GM12878 (cell line): ENCODE measurements at regions not wholly inside any gene's neighbourhood (a gene's known extent, or its start where the extent isn't known, plus 50 kb on each side); places are given as distances from the start of the nearest gene placed in this dataset.

Experiments used
- ATAC-seq: fragments of 200-7000 bp; cut with Tn5 transposase; 3 replicates; pipeline ENCODE4 v1.9.1; 2020; ENCODE audit warnings: mild to moderate bottlenecking, moderate library complexity
- BruUV-seq: library from RNA; stranded (reverse); fragments of 400-500 nt; replicated peaks from 2 replicates; lab custom pipeline; 2021; lab: Mats Ljungman, UMichigan
- CTCF ChIA-PET: fragments of 300-600 bp; sonication (Branson Sonifier 250); formaldehyde crosslinking; extraction: SDS; loops from one replicate; lab custom pipeline; 2021; ENCODE audit warnings: inconsistent platforms; lab: Yijun Ruan, JAX
- POLR2A ChIA-PET: fragments of 350-600 bp; formaldehyde crosslinking; extraction: SDS; loops from one replicate; lab custom pipeline; 2021; ENCODE audit warnings: inconsistent platforms; lab: Charles Lee
- RAD21 ChIA-PET: fragments of 300-600 bp; sonication (Branson Sonifier 250); formaldehyde crosslinking; loops from one replicate; lab custom pipeline; 2023; ENCODE audit warnings: antibody characterized with exemption; ENCODE audit not compliant: unreplicated experiment; lab: Charles Lee
- SMC1A ChIA-PET: fragments of 300-600 bp; sonication (Branson Sonifier 250); formaldehyde crosslinking; loops from one replicate; lab custom pipeline; 2023; ENCODE audit not compliant: unreplicated experiment, uncharacterized antibody; lab: Charles Lee
- DNase-seq: peaks from one replicate; pipeline ENCODE4 v3.0.0-alpha.2; 2011; ENCODE audit warnings: low read depth, low spot score
- FAIRE-seq: peaks from 3 replicates; lab custom pipeline; 2011; peaks lifted over from hg19 to GRCh38; lab: Jason Lieb, UNC
- H2AFZ ChIP-seq: 2 replicates; pipeline ENCODE4 v1.6.0; 2011; ENCODE audit warnings: low read depth, low read length, control low read depth; ENCODE audit not compliant: control insufficient read depth
- H3K27ac ChIP-seq: 2 replicates; pipeline ENCODE4 v1.5.1; 2011; ENCODE audit warnings: control low read depth; ENCODE audit not compliant: control insufficient read depth, insufficient read depth
- H3K27me3 ChIP-seq, 2 experiments: replicated peaks in 1 of 2; 2 replicates each; pipeline versions ENCODE4 v1.6.0 to v1.6.1; 2011; ENCODE audit warnings: low read length in 1 of 2; ENCODE audit not compliant: control insufficient read depth in 2 of 2, insufficient read depth in 2 of 2
- H3K36me3 ChIP-seq, 2 experiments: 2 replicates each; pipeline ENCODE4 v1.5.1; 2011; ENCODE audit warnings: low read length in 1 of 2; ENCODE audit not compliant: control insufficient read depth in 2 of 2, insufficient read depth in 2 of 2
- H3K4me1 ChIP-seq: 2 replicates; pipeline ENCODE4 v1.6.1; 2011; ENCODE audit warnings: mild to moderate bottlenecking, low read length, moderate library complexity, mixed read lengths; ENCODE audit not compliant: control insufficient read depth, insufficient read depth
- H3K4me2 ChIP-seq: 2 replicates; pipeline ENCODE4 v1.6.0; 2011; ENCODE audit warnings: control low read depth; ENCODE audit not compliant: control insufficient read depth, insufficient read depth
- H3K4me3 ChIP-seq: fragments of 200-600 bp; sonication (generic); 2 replicates; pipeline ENCODE4 v1.5.1; 2016
- H3K79me2 ChIP-seq: 2 replicates; pipeline ENCODE4 v1.6.0; 2011; ENCODE audit warnings: low read length; ENCODE audit not compliant: control insufficient read depth, insufficient read depth
- H3K9ac ChIP-seq: 2 replicates; pipeline ENCODE4 v1.8.0; 2011; ENCODE audit warnings: low read length, control low read depth, mixed read lengths; ENCODE audit not compliant: control insufficient read depth, insufficient read depth
- H3K9me3 ChIP-seq: replicated peaks from 3 replicates; pipeline ENCODE4 v1.5.1; 2011; ENCODE audit warnings: mild to moderate bottlenecking, low read length; ENCODE audit not compliant: control insufficient read depth, insufficient read depth
- H4K20me1 ChIP-seq: 2 replicates; pipeline ENCODE4 v1.6.0; 2011; ENCODE audit not compliant: control insufficient read depth, insufficient read depth
- MLLT1 ChIP-seq: fragments of 450-650 bp; IDR thresholded peaks from 2 replicates; pipeline ENCODE4 v1.6.1; 2016; ENCODE audit warnings: mild to moderate bottlenecking
- SMARCA5 ChIP-seq: fragments of 450-650 bp; IDR thresholded peaks from 2 replicates; pipeline ENCODE4 v1.6.1; 2017; ENCODE audit warnings: mild to moderate bottlenecking
- TBL1XR1 ChIP-seq: IDR thresholded peaks from 2 replicates; pipeline ENCODE4 v1.6.1; 2012; ENCODE audit warnings: low read depth, low read length, improper control_type of control experiment
- ZNF207 ChIP-seq: fragments of 450-650 bp; IDR thresholded peaks from 2 replicates; pipeline ENCODE4 v1.6.1; 2014; ENCODE audit warnings: antibody characterized with exemption, mild to moderate bottlenecking, borderline replicate concordance
- WGBS: methylation state at CpG from one replicate; pipeline ENCODE4 v1.1.6; 2016; ENCODE audit warnings: low lambda C conversion rate; ENCODE audit not compliant: insufficient replicate concordance, insufficient coverage; ENCODE audit errors: missing lambda C conversion rate; 5-methylcytosine and 5-hydroxymethylcytosine counted together
- in situ Hi-C: fragments of 300-500 bp; cut with MboI; formaldehyde crosslinking; loops from 9 replicates; pipeline ENCODE4 v1.14.3; 2018; ENCODE audit warnings: mixed read lengths
- intact Hi-C: fragments of 100-400 bp; cut with micrococcal nuclease; formaldehyde crosslinking; loops from one replicate; pipeline ENCODE4 v1.14.2; 2022; ENCODE audit not compliant: unreplicated experiment
- TF ChIP-seq, protein P1 (sequence below), 3 experiments: IDR thresholded peaks in 2 of 3; conservative IDR thresholded peaks in 1 of 3; 2 replicates each; pipeline ENCODE4 v1.5.1; 2011; ENCODE audit warnings: low read depth in 3 of 3, low read length in 3 of 3, mild to moderate bottlenecking in 3 of 3, control low read depth in 2 of 3, moderate library complexity in 2 of 3, inconsistent platforms in 1 of 3, mixed read lengths in 1 of 3; ENCODE audit not compliant: control insufficient read depth in 2 of 3, insufficient read depth in 1 of 3; ENCODE audit errors: extremely low read depth in 1 of 3
- TF ChIP-seq, protein P2 (sequence below): IDR thresholded peaks from 2 replicates; pipeline ENCODE4 v1.6.1; 2012; ENCODE audit warnings: improper control_type of control experiment, low read depth, low read length; ENCODE audit not compliant: insufficient replicate concordance

DNA sequence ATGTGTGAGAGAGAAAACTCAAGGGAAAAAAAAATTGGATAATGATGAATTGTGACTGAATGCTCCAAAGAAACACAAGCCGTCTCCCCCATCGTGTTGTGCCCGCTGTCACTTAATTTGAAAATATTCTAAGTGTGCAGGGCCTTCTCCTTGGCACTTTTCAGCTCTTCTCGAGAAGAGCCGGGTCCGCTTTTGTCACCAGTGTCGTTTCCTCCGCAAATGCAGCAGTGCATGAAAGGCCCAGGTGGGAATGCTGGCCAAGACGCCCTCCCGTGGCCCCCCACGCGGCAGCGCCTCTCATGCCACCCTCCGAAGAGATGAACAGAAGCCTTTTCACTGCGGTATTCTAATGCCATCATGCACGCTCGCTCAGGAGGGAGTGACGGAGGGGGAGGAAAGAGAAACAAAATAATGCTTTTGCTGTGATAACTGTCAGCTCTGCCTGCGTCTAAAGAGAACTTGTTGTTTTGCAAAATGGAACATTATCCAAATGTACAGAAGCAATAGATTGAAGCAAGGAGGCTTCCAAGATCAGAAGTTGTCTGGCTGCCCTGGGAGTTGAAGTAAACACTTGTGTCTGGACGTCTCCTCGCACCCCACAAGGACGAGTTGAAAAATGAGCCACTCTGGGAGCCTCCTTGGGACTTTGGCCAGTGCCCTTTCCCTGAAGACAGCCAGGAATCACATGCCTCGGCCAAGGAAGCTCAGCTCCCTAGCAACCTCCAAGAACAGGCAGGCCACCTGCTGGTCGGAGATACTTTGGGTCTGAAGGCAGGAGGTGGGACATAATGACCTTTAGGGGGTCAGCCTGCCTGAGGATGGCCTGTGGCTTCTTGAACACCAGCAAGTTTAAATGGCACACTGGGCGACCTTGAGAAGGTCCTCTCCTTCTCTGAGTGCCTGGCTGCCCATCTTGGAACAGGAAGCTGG is 166.1 kb upstream of the ZC3H12A start:
- in situ Hi-C loops, result no loop called here
- no TSS peak for BruUV-seq
- RAD21 ChIA-PET, result no interaction called here
- POLR2A ChIA-PET, result no interaction called here
- no peaks in the 10 kb centered on the region for H3K4me1 ChIP-seq
- H3K9me3 ChIP-seq, result no peaks in the 10 kb centered on the region
- H3K36me3 ChIP-seq, result no peaks in the 10 kb centered on the region
- no peak overlapping the region for H3K9ac ChIP-seq
- 47% methylated on average over 25 of the region's 25 CpGs for WGBS
- H3K27me3 ChIP-seq, result peaks cover 3 to 4% of the 10 kb centered on the region in 2 experiments; a peak in 3 of 4 replicates
- no peak overlapping the region for H3K4me2 ChIP-seq
- ATAC-seq (no peak), DNase-seq (no peak), FAIRE-seq (no peak)
- H3K27ac ChIP-seq, result no peak overlapping the region
- H3K4me3 ChIP-seq, result no peak overlapping the region
- CTCF ChIA-PET, result interaction anchor here (0.7 kb wide), 1 partner anchor 513 kb away, joined by 3 read pairs; no protein-coding TSS in a partner anchor
- SMC1A ChIA-PET, result interaction anchor here (0.6 to 1.1 kb wide), 2 partner anchors 8 to 15 kb away, joined by 3 read pairs; no protein-coding TSS in a partner anchor
- intact Hi-C loops, result no loop called here
- no peak overlapping the region for H2AFZ ChIP-seq
- H4K20me1 ChIP-seq, result no peaks in the 10 kb centered on the region
- TF ChIP-seq, protein P1, sequence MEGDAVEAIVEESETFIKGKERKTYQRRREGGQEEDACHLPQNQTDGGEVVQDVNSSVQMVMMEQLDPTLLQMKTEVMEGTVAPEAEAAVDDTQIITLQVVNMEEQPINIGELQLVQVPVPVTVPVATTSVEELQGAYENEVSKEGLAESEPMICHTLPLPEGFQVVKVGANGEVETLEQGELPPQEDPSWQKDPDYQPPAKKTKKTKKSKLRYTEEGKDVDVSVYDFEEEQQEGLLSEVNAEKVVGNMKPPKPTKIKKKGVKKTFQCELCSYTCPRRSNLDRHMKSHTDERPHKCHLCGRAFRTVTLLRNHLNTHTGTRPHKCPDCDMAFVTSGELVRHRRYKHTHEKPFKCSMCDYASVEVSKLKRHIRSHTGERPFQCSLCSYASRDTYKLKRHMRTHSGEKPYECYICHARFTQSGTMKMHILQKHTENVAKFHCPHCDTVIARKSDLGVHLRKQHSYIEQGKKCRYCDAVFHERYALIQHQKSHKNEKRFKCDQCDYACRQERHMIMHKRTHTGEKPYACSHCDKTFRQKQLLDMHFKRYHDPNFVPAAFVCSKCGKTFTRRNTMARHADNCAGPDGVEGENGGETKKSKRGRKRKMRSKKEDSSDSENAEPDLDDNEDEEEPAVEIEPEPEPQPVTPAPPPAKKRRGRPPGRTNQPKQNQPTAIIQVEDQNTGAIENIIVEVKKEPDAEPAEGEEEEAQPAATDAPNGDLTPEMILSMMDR (IDR thresholded peaks at IDR 0.05 in 2 of 3, conservative IDR thresholded peaks at IDR 0.05 in 1 of 3; ENCODE audit: control insufficient read depth in 2 of 3, extremely low read depth in 1 of 3, insufficient read depth in 1 of 3, low read depth in 3 of 3, low read length in 3 of 3), result 0 out of 6 replicates have a peak, but pooled peaks of 1 of the 3 experiments have one; percentile 3
- TF ChIP-seq, protein P2, sequence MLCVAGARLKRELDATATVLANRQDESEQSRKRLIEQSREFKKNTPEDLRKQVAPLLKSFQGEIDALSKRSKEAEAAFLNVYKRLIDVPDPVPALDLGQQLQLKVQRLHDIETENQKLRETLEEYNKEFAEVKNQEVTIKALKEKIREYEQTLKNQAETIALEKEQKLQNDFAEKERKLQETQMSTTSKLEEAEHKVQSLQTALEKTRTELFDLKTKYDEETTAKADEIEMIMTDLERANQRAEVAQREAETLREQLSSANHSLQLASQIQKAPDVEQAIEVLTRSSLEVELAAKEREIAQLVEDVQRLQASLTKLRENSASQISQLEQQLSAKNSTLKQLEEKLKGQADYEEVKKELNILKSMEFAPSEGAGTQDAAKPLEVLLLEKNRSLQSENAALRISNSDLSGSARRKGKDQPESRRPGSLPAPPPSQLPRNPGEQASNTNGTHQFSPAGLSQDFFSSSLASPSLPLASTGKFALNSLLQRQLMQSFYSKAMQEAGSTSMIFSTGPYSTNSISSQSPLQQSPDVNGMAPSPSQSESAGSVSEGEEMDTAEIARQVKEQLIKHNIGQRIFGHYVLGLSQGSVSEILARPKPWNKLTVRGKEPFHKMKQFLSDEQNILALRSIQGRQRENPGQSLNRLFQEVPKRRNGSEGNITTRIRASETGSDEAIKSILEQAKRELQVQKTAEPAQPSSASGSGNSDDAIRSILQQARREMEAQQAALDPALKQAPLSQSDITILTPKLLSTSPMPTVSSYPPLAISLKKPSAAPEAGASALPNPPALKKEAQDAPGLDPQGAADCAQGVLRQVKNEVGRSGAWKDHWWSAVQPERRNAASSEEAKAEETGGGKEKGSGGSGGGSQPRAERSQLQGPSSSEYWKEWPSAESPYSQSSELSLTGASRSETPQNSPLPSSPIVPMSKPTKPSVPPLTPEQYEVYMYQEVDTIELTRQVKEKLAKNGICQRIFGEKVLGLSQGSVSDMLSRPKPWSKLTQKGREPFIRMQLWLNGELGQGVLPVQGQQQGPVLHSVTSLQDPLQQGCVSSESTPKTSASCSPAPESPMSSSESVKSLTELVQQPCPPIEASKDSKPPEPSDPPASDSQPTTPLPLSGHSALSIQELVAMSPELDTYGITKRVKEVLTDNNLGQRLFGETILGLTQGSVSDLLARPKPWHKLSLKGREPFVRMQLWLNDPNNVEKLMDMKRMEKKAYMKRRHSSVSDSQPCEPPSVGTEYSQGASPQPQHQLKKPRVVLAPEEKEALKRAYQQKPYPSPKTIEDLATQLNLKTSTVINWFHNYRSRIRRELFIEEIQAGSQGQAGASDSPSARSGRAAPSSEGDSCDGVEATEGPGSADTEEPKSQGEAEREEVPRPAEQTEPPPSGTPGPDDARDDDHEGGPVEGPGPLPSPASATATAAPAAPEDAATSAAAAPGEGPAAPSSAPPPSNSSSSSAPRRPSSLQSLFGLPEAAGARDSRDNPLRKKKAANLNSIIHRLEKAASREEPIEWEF, result no peak
- TF ChIP-seq SMARCA5 (no peak), ZNF207 (no peak), TBL1XR1 (no peak), MLLT1 (no peak)
- TF ChIP-seq, all 136 proteins: peak for 1
- H3K79me2 ChIP-seq, result no peaks in the 10 kb centered on the region
